PC-3 (cell line): ENCODE measurements at regions not wholly inside any gene's neighbourhood (a gene's known extent, or its start where the extent isn't known, plus 50 kb on each side); places are given as distances from the start of the nearest gene placed in this dataset.

ENCODE experiments used
- ATAC-seq: fragments of 200-7000 bp; cut with Tn5 transposase; 2 replicates; pipeline ENCODE4 v1.9.1; 2020; ENCODE audit warnings: mild to moderate bottlenecking, moderate library complexity
- BruUV-seq: library from RNA; stranded (reverse); fragments of 400-500 nt; replicated peaks from 2 replicates; lab custom pipeline; 2021; lab: Mats Ljungman, UMichigan
- CTCF ChIA-PET: fragments of 300-600 bp; sonication (Branson Sonifier 250); formaldehyde crosslinking; loops from one replicate; lab custom pipeline; 2022; ENCODE audit warnings: antibody characterized with exemption; lab: Charles Lee
- POLR2A ChIA-PET: fragments of 300-600 bp; sonication (Branson Sonifier 250); formaldehyde crosslinking; loops from one replicate; lab custom pipeline; 2022; ENCODE audit warnings: antibody characterized with exemption; ENCODE audit not compliant: unreplicated experiment; lab: Charles Lee
- DNase-seq: peaks from one replicate; pipeline ENCODE4 v3.0.0-alpha.2; 2015
- H2AFZ ChIP-seq: fragments of 300-600 bp; sonication (generic); 2 replicates; pipeline ENCODE4 v1.6.0; 2016; ENCODE audit warnings: antibody characterized with exemption, low read length
- H3F3A ChIP-seq: fragments of 300-600 bp; sonication (generic); one replicate; pipeline ENCODE4 v1.6.0; 2017; ENCODE audit warnings: antibody characterized with exemption, low read length, control low read depth, mild to moderate bottlenecking; ENCODE audit not compliant: unreplicated experiment
- H3K27ac ChIP-seq: fragments of 300-600 bp; sonication (generic); 2 replicates; pipeline ENCODE4 v1.5.1; 2016; ENCODE audit warnings: mild to moderate bottlenecking, low read length
- H3K27me3 ChIP-seq: fragments of 300-600 bp; sonication (generic); 2 replicates; pipeline ENCODE4 v1.6.1; 2016; ENCODE audit warnings: low read length, mixed read lengths
- H3K36me3 ChIP-seq: fragments of 300-600 bp; sonication (generic); 2 replicates; pipeline ENCODE4 v1.6.1; 2016; ENCODE audit warnings: low read depth, mixed run types, low read length, mixed read lengths
- H3K4me1 ChIP-seq: fragments of 300-600 bp; sonication (generic); 2 replicates; pipeline ENCODE4 v1.5.1; 2016; ENCODE audit warnings: low read length; ENCODE audit not compliant: insufficient read depth
- H3K4me2 ChIP-seq: fragments of 300-600 bp; sonication (generic); 2 replicates; pipeline ENCODE4 v1.6.0; 2016; ENCODE audit warnings: low read length
- H3K4me3 ChIP-seq: fragments of 300-600 bp; sonication (generic); 2 replicates; pipeline ENCODE4 v1.5.1; 2016; ENCODE audit warnings: mild to moderate bottlenecking, low read length, mixed read lengths
- H3K79me2 ChIP-seq: fragments of 300-600 bp; sonication (generic); 2 replicates; pipeline ENCODE4 v1.6.1; 2017; ENCODE audit warnings: low read length, mixed read lengths
- H3K9ac ChIP-seq: fragments of 300-600 bp; sonication (generic); 2 replicates; pipeline ENCODE4 v1.6.0; 2016; ENCODE audit warnings: mild to moderate bottlenecking, low read length
- H3K9me2 ChIP-seq: fragments of 300-600 bp; sonication (generic); replicated peaks from 2 replicates; pipeline ENCODE4 v1.6.1; 2016; ENCODE audit warnings: mixed run types, low read length, mixed read lengths
- H3K9me3 ChIP-seq: fragments of 300-600 bp; sonication (generic); 2 replicates; pipeline ENCODE4 v1.6.1; 2016; ENCODE audit warnings: low read length, mixed read lengths
- H4K20me1 ChIP-seq: fragments of 300-600 bp; sonication (generic); 2 replicates; pipeline ENCODE4 v1.6.1; 2016; ENCODE audit warnings: low read length, mixed read lengths
- EZH2 ChIP-seq: fragments of 300-600 bp; sonication (generic); IDR thresholded peaks from one replicate; pipeline ENCODE4 v1.6.1; 2017; ENCODE audit warnings: antibody characterized with exemption, mild to moderate bottlenecking, low read length; ENCODE audit not compliant: unreplicated experiment
- EZH2phosphoT487 ChIP-seq: fragments of 300-600 bp; sonication (generic); IDR thresholded peaks from 2 replicates; pipeline ENCODE4 v1.6.1; 2018; ENCODE audit warnings: mild to moderate bottlenecking, antibody characterized with exemption, low read length, borderline replicate concordance
- intact Hi-C: fragments of 100-400 bp; cut with micrococcal nuclease; formaldehyde crosslinking; loops from 2 replicates; pipeline ENCODE4 v1.9.0; 2023
- TF ChIP-seq, protein P1 (sequence below): fragments of 300-600 bp; sonication (generic); conservative IDR thresholded peaks from 2 replicates; pipeline ENCODE4 v1.5.1; 2017; ENCODE audit warnings: antibody characterized with exemption, low read depth, mild to moderate bottlenecking, low read length

- no TSS peak for BruUV-seq
- H3K36me3 ChIP-seq, result no peaks in the 10 kb centered on the region
- no peaks in the 10 kb centered on the region for H4K20me1 ChIP-seq
- intact Hi-C loops, result no loop called here
- no peak for DNase-seq
- no peak overlapping the region for H3K4me3 ChIP-seq
- H3K9me2 ChIP-seq, result no peaks in the 10 kb centered on the region
- ChIA-PET POLR2A (no interaction called here), CTCF (no interaction called here)
- H3K27me3 ChIP-seq, result no peaks in the 10 kb centered on the region
- no peaks in the 10 kb centered on the region for H3K79me2 ChIP-seq
- ATAC-seq, result no peak
- H3K9me3 ChIP-seq, result no peaks in the 10 kb centered on the region
- no peaks in the 10 kb centered on the region for H3K4me1 ChIP-seq
- no peak overlapping the region for H3K27ac ChIP-seq
- H3F3A ChIP-seq, result no peaks in the 10 kb centered on the region
- H2AFZ ChIP-seq, result no peak overlapping the region
- no peak overlapping the region for H3K9ac ChIP-seq
- TF ChIP-seq EZH2, result no peak
- no peak for TF ChIP-seq EZH2phosphoT487
- TF ChIP-seq, protein P1, sequence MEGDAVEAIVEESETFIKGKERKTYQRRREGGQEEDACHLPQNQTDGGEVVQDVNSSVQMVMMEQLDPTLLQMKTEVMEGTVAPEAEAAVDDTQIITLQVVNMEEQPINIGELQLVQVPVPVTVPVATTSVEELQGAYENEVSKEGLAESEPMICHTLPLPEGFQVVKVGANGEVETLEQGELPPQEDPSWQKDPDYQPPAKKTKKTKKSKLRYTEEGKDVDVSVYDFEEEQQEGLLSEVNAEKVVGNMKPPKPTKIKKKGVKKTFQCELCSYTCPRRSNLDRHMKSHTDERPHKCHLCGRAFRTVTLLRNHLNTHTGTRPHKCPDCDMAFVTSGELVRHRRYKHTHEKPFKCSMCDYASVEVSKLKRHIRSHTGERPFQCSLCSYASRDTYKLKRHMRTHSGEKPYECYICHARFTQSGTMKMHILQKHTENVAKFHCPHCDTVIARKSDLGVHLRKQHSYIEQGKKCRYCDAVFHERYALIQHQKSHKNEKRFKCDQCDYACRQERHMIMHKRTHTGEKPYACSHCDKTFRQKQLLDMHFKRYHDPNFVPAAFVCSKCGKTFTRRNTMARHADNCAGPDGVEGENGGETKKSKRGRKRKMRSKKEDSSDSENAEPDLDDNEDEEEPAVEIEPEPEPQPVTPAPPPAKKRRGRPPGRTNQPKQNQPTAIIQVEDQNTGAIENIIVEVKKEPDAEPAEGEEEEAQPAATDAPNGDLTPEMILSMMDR, result no peak
- H3K4me2 ChIP-seq, result no peak overlapping the region
Measured at GRCh38 chr16:26795184-26795583, 271.5 kb upstream of the C16orf82 start.

- Histone ChIP-seq H3K27ac (no peak overlapping the region), H4K20me1 (no peaks in the 10 kb centered on the region), H3K4me3 (no peak overlapping the region), H3K27me3 (no peaks in the 10 kb centered on the region), H3K4me2 (no peak overlapping the region), H3K9me3 (no peaks in the 10 kb centered on the region), H3F3A (no peaks in the 10 kb centered on the region), H3K9ac (no peak overlapping the region), H3K36me3 (no peaks in the 10 kb centered on the region), H3K4me1 (no peaks in the 10 kb centered on the region), H3K9me2 (no peaks in the 10 kb centered on the region), H2AFZ (no peak overlapping the region), H3K79me2 (no peaks in the 10 kb centered on the region)
- BruUV-seq, result no TSS peak
- POLR2A ChIA-PET, result no interaction called here
- TF ChIP-seq EZH2phosphoT487, result no peak
- no peak for TF ChIP-seq EZH2
- TF ChIP-seq, protein P1, result no peak
- no peak for ATAC-seq
- DNase-seq, result no peak
- intact Hi-C loops, result no loop called here
- CTCF ChIA-PET, result no interaction called here
Measured at GRCh38 chr16:26801628-26802027, 265.1 kb upstream of the C16orf82 start.

- Histone ChIP-seq H3K27me3 (no peaks in the 10 kb centered on the region), H3K79me2 (no peaks in the 10 kb centered on the region), H3K9me2 (no peaks in the 10 kb centered on the region), H3F3A (no peaks in the 10 kb centered on the region), H2AFZ (no peak overlapping the region), H3K4me3 (no peak overlapping the region), H4K20me1 (no peaks in the 10 kb centered on the region), H3K4me2 (no peak overlapping the region), H3K4me1 (no peaks in the 10 kb centered on the region), H3K9me3 (no peaks in the 10 kb centered on the region), H3K36me3 (no peaks in the 10 kb centered on the region), H3K27ac (no peak overlapping the region), H3K9ac (no peak overlapping the region)
- CTCF ChIA-PET, result no interaction called here
- POLR2A ChIA-PET, result no interaction called here
- DNase-seq, result no peak
- intact Hi-C loops, result no loop called here
- no peak for ATAC-seq
- BruUV-seq, result no TSS peak
- TF ChIP-seq EZH2phosphoT487, result no peak
- TF ChIP-seq, protein P1, result no peak
- TF ChIP-seq EZH2, result no peak
Measured at GRCh38 chr16:26802440-26802839, 264.3 kb upstream of the C16orf82 start.
